ENCODE measurements at regions not wholly inside any gene's neighbourhood (a gene's known extent, or its start where the extent isn't known, plus 50 kb on each side); places are given as distances from the start of the nearest gene placed in this dataset.

DNA sequence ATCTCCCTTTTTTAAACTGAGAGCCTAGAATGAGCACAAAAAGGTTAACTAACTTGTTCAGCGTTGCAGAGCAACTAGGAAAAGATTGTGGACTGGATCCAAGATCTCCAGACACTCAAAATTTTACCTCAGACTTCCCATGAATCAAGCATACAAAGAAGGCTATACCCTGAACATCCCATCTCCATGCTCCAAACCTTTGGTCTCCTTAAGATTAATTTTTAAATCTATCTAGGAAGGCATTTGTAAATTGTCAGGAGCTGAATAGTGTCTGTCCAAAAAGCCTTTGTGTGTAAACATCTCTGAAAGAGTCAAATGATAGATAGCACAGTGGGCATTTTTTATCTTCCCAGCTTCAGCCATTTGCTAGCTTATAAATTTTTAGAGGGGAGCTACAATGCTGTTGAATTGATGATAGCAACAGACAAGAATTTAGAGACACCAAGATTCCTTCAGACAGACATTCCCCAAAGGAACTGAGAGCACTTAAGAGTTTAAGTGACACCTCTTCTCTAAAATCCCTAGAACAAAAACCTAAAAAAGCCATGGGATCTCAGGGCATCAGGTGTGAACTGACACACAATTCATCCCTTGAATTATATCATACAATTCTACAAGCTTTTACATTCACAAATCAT, 480.8 kb upstream of the FAM241A start:
- TF ChIP-seq, protein P1, sequence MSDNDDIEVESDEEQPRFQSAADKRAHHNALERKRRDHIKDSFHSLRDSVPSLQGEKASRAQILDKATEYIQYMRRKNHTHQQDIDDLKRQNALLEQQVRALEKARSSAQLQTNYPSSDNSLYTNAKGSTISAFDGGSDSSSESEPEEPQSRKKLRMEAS (IDR thresholded peaks at IDR 0.05): no peak
- TF ChIP-seq TAF1 (IDR thresholded peaks at IDR 0.05; ENCODE audit: low read depth) (no peak), EP300 (IDR thresholded peaks at IDR 0.05; ENCODE audit: borderline replicate concordance) (no peak), ZBTB7A (IDR thresholded peaks at IDR 0.05; ENCODE audit: low read depth) (no peak), CEBPB (IDR thresholded peaks at IDR 0.05) (no peak), CREB1 (IDR thresholded peaks at IDR 0.05; ENCODE audit: low read depth) (no peak)

Data from Ishikawa (cell line).